ENCODE measurements at regions not wholly inside any gene's neighbourhood (a gene's known extent, or its start where the extent isn't known, plus 50 kb on each side); places are given as distances from the start of the nearest gene placed in this dataset.

DNA sequence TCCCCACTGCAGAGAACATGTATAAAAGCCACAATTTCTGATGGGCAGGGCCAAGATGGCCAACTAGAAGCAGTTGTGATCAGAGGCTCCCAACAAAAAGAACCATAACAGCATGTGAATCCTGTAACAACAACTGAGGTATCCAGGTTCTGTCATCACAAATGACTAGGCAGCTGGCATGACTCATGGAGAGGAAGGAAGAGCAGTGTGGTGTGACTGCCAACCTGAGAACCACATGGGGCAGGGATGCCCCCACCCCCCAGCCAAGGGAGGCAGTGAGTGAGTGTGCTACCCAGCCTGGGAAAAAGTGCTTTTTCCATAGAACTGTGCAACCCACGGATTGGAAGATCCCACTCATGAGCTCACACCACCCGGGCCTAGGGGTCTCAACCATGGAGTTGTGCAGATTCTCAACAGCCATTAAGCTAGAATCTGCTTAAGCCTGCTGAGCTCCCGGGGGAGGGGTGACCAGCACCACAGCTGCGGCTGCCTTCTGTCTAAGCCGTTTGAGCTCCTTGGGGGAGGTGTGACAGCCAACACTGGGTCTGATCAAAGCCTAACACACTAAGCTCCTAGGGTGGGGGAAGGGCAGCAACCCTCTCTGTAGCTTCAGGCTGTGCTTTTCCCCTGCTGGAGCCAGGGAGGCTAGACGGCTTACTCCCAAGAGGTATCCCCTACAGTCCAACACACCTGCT is 80.1 kb upstream of the DMAC1 start:
- intact Hi-C loops (cut with micrococcal nuclease; ENCODE audit: unreplicated experiment), result no loop called here
- no peaks in the 10 kb centered on the region for H3K9me3 ChIP-seq (ENCODE audit: control insufficient read depth, insufficient read depth, low read depth, low read length)
- TF ChIP-seq, protein P1, sequence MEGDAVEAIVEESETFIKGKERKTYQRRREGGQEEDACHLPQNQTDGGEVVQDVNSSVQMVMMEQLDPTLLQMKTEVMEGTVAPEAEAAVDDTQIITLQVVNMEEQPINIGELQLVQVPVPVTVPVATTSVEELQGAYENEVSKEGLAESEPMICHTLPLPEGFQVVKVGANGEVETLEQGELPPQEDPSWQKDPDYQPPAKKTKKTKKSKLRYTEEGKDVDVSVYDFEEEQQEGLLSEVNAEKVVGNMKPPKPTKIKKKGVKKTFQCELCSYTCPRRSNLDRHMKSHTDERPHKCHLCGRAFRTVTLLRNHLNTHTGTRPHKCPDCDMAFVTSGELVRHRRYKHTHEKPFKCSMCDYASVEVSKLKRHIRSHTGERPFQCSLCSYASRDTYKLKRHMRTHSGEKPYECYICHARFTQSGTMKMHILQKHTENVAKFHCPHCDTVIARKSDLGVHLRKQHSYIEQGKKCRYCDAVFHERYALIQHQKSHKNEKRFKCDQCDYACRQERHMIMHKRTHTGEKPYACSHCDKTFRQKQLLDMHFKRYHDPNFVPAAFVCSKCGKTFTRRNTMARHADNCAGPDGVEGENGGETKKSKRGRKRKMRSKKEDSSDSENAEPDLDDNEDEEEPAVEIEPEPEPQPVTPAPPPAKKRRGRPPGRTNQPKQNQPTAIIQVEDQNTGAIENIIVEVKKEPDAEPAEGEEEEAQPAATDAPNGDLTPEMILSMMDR (IDR thresholded peaks at IDR 0.05), result no peak
- TF ChIP-seq SIN3A (IDR thresholded peaks at IDR 0.05; ENCODE audit: borderline replicate concordance, insufficient read depth, low read depth, low read length) (no peak), POLR2AphosphoS5 (IDR thresholded peaks at IDR 0.05; ENCODE audit: low read depth, low read length) (no peak), TCF7L2 (IDR thresholded peaks at IDR 0.05; ENCODE audit: low read depth, low read length) (no peak)
- TF ChIP-seq, protein P2, sequence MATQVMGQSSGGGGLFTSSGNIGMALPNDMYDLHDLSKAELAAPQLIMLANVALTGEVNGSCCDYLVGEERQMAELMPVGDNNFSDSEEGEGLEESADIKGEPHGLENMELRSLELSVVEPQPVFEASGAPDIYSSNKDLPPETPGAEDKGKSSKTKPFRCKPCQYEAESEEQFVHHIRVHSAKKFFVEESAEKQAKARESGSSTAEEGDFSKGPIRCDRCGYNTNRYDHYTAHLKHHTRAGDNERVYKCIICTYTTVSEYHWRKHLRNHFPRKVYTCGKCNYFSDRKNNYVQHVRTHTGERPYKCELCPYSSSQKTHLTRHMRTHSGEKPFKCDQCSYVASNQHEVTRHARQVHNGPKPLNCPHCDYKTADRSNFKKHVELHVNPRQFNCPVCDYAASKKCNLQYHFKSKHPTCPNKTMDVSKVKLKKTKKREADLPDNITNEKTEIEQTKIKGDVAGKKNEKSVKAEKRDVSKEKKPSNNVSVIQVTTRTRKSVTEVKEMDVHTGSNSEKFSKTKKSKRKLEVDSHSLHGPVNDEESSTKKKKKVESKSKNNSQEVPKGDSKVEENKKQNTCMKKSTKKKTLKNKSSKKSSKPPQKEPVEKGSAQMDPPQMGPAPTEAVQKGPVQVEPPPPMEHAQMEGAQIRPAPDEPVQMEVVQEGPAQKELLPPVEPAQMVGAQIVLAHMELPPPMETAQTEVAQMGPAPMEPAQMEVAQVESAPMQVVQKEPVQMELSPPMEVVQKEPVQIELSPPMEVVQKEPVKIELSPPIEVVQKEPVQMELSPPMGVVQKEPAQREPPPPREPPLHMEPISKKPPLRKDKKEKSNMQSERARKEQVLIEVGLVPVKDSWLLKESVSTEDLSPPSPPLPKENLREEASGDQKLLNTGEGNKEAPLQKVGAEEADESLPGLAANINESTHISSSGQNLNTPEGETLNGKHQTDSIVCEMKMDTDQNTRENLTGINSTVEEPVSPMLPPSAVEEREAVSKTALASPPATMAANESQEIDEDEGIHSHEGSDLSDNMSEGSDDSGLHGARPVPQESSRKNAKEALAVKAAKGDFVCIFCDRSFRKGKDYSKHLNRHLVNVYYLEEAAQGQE (IDR thresholded peaks at IDR 0.05; ENCODE audit: insufficient read depth in 1 of 2, low read depth in 2 of 2, low read length in 1 of 2), result no peak
- no peak overlapping the region for H3K4me3 ChIP-seq (ENCODE audit: low read depth in 2 of 2, low read length in 2 of 2)
- H3K27me3 ChIP-seq (ENCODE audit: control insufficient read depth, insufficient read depth, low read length), result no peaks in the 10 kb centered on the region
- in situ Hi-C loops (cut with HindIII; ENCODE audit: low pct_unique_long_range_greater_than_20kb, low sequenced_read_pairs), result no loop called here
- ChIA-PET CTCF (no interaction called here), POLR2A (no interaction called here)
- ATAC-seq (no peak), DNase-seq (ENCODE audit: low read depth, low spot score) (no peak)
- H3K4me1 ChIP-seq (ENCODE audit: control insufficient read depth, insufficient read depth, low read length), result no peaks in the 10 kb centered on the region
- no peaks in the 10 kb centered on the region for H3K36me3 ChIP-seq (ENCODE audit: control insufficient read depth, insufficient read depth, low read length)
- no peak overlapping the region for H3K27ac ChIP-seq (ENCODE audit: low read length)
- no TSS peak for BruUV-seq (replicated peaks)

DNA sequence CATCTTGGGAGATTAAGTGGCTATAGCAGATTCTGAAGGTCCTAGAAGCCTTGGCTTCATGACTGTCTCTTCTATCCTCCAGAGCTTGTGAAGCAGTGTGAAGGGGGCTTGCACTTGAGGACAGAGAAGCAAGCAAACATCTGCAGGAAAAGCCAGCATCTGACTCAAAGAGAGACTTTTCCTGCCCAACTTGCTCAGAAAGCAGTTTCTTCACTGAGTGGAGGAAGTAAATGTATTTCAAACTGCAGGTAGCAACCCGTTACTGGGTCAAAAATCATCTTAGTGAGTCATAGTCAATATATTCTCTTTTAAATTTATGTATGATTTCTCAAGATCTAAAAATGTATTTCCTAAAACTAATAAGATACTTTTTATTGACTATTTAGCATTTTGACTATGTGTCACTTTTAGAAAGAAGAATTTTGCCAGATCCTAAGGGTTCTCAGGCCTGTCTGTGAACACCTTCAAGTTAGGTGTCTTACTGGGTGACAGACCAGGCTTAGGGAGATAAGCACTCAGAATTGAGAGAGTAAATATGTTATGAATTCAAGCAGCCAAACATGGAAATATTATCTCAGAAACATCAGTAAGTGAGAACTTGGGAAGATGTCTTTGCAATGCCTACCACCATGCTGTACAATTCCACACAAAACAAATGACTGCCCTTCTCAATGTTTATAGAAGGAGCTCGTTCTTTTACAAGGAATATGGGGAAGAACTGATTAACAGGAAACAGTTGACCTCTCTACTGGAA is 72.6 kb upstream of the DMAC1 start:
- no peaks in the 10 kb centered on the region for H3K36me3 ChIP-seq (ENCODE audit: control insufficient read depth, insufficient read depth, low read length)
- no peaks in the 10 kb centered on the region for H3K27me3 ChIP-seq (ENCODE audit: control insufficient read depth, insufficient read depth, low read length)
- BruUV-seq (replicated peaks), result no TSS peak
- in situ Hi-C loops (cut with HindIII; ENCODE audit: low pct_unique_long_range_greater_than_20kb, low sequenced_read_pairs) (no loop called here), intact Hi-C loops (cut with micrococcal nuclease; ENCODE audit: unreplicated experiment) (no loop called here)
- ChIA-PET CTCF (no interaction called here), POLR2A (no interaction called here)
- ATAC-seq (no peak), DNase-seq (ENCODE audit: low read depth, low spot score) (no peak)
- TF ChIP-seq, protein P2 (IDR thresholded peaks at IDR 0.05; ENCODE audit: insufficient read depth in 1 of 2, low read depth in 2 of 2, low read length in 1 of 2), result no peak
- TF ChIP-seq POLR2AphosphoS5 (IDR thresholded peaks at IDR 0.05; ENCODE audit: low read depth, low read length) (no peak), TCF7L2 (IDR thresholded peaks at IDR 0.05; ENCODE audit: low read depth, low read length) (no peak), SIN3A (IDR thresholded peaks at IDR 0.05; ENCODE audit: borderline replicate concordance, insufficient read depth, low read depth, low read length) (no peak)
- TF ChIP-seq, protein P1 (IDR thresholded peaks at IDR 0.05), result no peak
- no peaks in the 10 kb centered on the region for H3K9me3 ChIP-seq (ENCODE audit: control insufficient read depth, insufficient read depth, low read depth, low read length)
- no peaks in the 10 kb centered on the region for H3K4me1 ChIP-seq (ENCODE audit: control insufficient read depth, insufficient read depth, low read length)
- no peak overlapping the region for H3K27ac ChIP-seq (ENCODE audit: low read length)
- H3K4me3 ChIP-seq (ENCODE audit: low read depth in 2 of 2, low read length in 2 of 2), result no peak overlapping the region

All from Panc1 (cell line).